HG03095 (cell line): ENCODE measurements at regions not wholly inside any gene's neighbourhood (a gene's known extent, or its start where the extent isn't known, plus 50 kb on each side); places are given as distances from the start of the nearest gene placed in this dataset.
"Not testable (repeated sequence)": the region's sequence is repeated elsewhere in the genome, so short reads cannot be mapped to it uniquely, and the experiment has no call there.

Experiments used
- ATAC-seq: cut with Tn5 transposase; IDR thresholded peaks from one replicate; pipeline ENCODE4 v1.9.1; 2021; ENCODE audit warnings: moderate library complexity; ENCODE audit not compliant: unreplicated experiment

DNA sequence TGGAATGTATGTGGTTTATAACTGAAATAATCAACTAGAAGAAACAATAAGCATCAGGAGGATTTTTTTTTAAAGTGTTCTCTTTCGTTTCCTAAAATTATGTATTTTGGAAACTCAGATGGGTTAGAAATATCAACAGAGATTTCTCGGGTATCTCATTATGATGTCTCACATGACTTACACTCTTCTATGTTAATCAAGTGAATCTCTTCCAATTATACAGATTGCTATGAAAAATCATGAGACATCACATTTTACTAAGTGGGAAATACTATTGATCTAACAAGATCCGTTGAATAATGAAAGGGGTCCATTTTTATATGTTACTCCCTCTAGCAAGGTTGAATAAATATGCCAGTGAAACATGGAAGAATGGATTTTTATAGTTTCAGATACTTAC is 54.7 kb upstream of the NRIP1 start:
- no peak for ATAC-seq

DNA sequence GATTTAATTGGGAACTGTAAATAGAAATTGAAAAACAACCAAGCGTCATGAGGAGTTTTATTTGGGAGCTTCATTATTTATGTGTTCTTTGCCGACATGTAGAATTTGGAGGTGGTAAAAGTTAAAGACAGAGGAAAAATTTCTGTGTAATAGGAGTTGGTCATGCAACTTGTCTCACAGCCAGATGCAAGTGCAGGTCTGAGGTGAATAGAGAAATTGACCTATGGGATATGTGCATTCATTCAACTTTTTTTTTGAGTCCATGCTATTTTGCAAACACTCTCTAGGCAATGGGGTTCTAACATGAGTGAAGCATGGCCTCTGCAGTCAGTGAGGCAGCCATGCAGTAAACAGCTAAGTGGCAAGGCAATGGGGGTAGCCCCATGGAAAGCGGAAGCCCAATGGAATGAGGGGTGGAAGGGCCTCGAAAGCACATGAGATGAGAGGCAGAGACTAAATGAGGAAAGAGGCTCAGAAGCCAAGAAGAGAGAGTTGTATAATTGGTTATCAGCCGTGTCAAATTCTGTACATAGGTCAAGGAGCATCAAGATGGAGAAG is 56.4 kb upstream of the NRIP1 start:
- no peak for ATAC-seq

DNA sequence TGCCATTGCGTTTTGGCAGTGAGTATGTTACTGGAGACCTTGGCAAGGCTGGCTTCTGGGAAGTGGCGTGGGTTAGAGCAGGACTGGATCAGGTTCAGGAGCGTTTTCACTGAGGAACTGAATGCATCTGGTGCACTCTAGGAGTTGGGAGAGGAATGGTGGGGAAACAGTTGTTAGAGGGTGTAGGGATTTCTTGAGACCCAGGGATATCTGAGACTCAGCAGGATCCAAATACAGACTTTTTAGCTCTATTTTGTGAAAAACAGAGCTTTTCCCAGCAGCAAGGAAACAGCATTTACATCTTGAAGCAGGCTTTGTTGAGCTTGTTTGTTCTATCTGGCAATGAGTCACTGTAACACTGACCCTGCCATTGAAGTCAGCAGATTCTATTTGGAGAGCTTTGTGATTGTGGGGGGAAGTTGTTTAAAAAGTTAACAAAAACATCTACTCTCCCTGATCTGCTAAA is 56.9 kb upstream of the NRIP1 start:
- no peak for ATAC-seq

DNA sequence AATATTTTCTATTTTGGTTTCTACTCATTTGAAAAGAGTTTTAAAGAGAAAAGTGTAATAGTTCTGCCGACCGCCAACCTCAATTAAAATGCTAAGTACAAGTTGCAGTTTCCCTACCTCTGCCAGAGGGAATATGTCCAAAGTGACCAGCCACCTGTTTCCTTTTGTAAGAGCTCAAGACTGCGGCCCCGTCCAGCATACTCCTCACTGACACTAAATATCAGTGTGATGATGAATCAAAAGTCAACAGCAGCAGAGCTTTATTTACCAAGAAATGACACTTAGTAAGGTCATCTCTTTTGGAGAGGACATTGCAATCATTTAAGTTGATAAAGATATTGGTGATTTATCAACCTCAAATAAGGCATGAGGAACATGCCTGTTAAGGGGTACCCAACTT is 57.4 kb upstream of the NRIP1 start:
- ATAC-seq = no peak

DNA sequence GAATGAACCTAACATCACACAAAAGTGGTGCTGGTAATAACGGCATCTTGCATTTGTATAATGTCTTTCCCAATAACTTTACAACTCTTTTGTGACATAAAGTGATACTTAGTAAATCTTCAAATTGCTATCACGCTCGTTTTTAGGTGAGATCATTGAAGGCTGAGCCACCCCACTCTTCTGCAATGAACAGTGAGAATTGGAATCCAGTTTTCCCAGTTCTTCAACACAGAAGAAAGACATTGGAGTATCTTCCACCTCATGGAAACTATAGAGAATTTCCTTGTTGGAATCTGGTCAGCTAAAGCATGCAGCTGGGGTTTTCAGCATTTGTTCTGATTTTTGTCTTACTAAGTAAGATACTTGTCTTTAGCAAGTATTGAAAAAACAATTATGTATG is 59.9 kb upstream of the NRIP1 start:
- ATAC-seq = no peak

DNA sequence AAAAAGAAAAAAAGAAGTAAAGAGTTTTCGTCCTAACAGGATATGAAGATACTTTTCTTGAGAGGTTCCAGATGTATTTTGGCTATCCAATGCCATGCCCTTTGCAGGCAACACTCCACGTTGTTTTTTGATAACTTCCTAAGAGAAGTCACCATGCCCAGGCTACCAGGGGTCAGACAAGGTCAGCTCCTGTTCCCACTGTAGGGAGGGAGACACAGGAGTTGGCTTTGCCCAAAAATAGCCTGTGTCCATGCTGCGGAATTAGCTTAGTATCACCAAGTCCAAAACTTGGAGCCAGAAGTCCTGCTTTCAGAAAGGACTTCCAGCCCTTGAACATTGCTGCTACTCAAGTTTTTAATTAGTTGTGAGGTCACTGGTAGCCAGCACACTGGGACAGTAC is 62.1 kb upstream of the NRIP1 start:
- no peak for ATAC-seq

DNA sequence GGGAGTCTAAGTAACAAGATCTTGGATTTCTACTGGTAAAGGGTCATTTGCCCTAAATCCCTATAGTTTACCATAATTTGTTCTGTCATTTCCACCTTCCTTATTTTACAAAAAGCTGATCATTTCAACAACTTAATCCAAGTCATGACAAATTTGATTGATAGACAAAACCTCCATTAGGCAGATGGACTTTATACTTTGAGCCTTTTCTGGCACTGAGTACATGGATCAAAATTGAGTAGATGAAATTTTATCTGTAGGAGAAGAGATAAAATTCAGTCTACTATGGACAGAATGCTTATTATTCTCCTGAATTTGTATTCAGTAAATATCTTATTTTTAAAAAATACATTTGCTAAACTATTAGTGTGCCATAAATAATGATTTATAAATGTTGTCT is 62.6 kb upstream of the NRIP1 start:
- no peak for ATAC-seq

DNA sequence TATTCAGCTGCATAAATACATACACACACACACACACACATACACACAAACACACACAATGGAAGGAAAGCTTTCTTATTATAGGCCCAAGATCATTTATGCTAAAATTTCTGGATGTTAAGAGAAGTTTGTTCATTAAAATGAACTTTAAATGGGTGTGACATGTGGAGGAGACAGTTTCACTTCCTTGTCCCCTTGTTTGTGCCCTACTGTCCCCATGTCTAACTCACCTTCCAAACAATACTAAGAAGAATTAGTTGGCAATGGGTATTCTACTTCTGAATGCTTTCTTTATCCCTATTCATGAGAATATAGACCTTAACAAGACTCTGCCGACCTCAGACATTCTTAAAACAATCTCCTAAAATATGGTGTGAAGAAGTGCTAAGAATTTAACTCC is 63.5 kb upstream of the NRIP1 start:
- no peak for ATAC-seq

DNA sequence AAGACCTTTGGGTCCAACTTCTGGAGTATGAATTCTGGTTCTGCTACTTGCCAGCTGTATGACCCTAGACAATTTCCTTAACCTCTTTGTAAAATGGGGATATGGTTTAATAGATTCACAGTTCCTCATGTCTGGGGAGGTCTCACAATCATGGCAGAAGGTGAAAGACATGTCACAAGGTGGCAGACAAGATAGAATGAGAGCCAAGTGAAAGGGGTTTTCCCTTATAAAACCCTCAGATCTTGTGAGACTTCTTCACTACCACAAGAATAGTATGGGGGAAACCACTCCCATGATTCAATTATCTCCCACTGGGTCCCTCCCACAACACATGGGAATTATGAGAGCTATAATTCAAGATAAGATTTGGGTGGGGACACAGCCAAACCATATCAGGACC is 63.9 kb upstream of the NRIP1 start:
- ATAC-seq = not testable (repeated sequence)

DNA sequence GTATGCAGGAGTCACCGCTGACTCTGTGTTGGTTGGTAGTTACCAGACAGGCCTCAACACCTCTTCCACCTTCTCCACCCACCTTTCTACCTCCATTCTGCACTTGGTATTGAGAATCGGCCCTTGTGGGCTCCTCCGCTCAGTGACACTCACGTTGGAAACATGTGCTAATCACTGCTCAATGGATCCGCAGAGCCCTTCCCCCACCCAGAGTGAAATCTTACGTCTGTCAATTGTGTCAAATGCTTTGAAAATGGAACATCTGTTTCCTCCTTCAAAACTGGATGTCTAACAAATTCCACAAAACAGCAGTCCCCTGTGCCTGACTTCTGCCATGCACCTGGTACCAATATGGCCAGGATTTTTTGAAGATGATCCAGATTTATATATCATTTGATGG is 65.5 kb upstream of the NRIP1 start:
- no peak for ATAC-seq

DNA sequence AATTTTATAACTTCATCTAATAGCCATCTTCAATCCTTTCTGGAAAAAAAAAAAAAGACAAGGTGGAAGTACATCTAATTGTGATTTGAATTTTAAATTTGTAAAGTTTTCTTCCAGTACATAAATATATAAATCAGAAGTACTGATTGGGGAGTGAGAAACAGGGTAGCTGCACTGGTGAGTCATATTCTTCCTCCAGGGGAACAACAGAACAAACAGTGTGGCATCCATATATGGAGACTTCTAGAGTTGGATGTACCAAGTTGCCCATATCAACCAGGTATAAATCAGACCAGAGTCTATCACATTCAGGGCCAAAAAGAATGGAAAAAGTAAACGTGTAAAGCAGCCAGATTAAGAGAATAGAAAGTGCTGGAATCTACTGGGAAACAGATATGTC is 66.0 kb upstream of the NRIP1 start:
- ATAC-seq = no peak

DNA sequence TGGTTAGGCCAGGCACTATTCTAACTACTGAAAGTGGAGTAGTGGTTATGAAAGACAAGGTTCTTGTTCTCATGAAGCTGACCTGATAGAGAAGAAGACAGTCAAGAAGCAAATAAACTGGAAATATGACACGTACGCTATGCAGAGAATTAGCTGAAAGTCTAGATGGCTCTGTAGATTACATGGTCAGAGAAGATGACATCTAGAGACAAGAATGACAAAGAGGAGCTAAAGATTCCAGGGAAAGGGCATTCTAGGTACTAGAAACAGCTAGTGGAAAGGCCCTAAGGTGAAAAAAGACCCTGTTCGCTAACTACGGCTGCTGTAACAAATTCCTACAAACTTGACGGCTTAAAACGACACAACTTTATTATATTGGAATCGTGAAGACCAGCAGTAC is 68.0 kb upstream of the NRIP1 start:
- ATAC-seq = no peak

DNA sequence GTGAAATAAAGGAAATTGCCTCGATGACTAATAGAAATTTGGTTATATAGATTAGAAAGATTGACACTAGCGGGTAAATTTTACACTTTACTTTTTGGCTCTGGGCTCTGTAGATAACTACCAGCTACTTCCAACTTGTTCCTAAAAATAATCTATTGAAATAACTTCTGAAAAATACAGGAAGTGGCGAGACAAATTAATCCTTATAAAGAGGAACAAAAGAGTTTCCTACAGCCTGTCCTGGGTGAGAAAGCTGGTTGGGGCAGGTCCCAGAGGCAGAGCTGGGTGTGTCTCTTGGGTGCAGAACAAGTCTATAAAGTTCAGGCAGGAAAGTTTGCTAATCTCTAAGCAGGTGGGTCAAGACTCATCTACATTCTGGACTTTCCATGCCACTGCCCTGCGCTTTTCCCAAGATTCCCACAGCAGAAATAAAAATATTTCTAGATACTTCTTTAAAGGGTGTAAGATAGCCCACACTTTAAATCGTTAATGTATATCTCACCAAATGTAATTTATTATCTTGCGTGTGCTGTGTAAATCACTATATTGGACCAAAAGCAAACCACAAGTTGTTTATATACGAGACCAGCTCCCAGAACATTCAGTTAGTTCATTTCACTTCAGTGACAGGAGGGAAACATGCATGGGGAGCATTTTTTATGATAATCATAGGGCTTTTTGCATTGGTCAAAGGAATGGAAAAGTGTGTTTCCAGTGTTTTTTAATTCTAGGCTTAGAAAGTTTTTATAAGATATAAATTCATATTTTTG is 70.1 kb upstream of the NRIP1 start:
- ATAC-seq = no peak

DNA sequence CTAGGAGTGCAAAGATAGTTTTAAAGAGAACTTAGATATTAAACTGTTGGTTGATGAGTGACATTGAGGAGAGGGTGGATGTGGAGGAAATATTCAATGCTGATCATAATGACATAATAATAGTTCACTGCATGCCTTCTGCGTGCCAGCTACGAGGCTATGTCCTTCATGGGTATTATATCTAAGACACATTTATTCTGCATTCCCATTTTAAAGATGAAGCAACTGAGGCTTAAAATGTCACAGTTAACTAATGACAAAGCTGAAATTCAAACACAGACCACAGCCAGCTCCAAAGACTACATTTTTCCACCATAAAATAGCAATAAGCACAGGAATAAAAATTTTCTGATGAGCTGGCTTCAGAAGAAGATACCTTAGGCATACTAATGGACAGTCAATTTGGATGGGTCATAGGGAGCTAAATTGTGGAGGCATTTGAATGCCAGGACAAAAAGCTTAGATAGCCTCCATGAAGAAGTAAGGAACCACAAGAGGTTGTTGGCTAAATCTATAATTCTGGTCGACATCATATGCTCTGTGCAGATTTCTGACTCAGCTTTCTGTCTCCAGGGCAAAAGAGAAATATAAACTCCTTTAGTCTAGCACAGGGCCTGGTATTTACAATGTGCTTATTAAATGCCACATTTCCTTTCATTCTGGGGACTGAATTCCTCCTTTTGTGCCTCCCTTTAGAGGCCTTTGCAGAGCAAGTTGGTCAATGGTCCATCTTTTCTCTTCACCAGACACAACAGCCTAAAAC is 71.2 kb upstream of the NRIP1 start:
- no peak for ATAC-seq

DNA sequence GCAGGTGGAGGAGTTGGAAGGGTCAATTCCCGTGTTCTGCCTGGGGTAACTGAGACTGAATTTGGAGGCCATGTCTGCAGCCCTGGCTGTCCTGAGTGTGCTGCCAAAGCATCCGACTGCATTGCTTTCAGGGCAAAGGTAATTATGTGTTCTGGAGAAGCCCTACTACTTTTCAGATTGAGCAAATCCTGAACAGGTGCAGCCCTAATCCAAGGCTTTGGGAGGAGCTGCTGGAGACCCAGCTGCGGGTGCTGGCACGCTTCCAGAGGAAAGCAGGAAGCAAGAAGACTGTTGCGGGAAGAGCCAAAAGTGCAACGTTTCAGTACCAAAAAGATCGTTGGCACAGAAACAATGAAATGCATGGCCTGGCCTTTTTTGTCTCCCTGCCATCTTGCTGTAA is 73.7 kb upstream of the NRIP1 start:
- no peak for ATAC-seq

DNA sequence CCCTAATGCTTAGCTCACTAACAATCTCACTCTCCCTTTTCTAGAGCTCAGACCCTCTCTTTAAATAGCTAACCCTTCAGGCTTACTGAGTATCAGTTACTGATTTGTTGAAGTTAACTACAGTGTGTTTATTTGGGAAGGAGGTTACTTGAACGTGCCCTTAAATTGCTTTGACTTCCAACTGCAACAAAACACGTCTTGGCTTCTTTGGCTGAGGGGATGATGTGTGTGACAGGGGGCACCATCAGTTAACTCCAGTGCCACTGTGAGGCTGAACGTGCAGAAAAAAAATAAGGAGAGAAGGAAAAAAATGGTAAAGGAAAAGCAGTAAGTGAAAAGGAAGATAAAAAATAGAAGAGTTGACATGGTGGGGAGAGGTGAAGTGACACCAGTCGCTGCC is 75.1 kb upstream of the NRIP1 start:
- ATAC-seq = no peak

DNA sequence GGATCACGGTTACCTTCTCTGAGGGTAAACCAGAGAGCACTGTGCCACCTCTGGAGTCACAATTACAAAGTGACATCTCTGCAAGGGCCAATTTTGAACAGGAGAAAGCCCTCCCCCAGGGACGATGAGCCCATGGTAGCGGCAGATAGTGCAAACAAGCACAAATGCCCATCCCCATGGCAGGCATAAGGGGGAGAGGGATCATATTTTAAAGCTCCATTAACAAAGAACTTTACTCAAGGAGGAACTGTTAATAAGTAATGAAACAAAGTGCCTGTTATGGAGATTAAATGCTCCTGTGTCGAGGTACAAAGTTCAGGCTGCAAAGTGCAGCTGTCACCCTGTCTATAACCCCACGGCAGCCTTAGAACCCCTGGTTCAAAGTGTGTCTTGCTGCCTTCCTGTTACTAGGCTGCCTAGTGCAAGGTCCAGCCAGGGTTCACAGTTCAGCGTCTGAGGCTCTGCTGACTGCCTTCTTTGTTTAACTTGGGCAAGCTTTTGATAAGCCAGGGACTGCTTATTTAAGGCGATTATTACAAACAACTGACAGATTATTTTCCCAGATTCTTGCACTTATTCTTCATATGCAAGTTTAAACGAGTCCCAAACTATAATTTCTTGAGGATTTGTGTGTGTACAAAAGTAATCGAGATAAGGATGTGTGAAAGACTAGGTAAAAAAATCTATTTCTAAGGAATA is 75.7 kb upstream of the NRIP1 start:
- no peak for ATAC-seq

DNA sequence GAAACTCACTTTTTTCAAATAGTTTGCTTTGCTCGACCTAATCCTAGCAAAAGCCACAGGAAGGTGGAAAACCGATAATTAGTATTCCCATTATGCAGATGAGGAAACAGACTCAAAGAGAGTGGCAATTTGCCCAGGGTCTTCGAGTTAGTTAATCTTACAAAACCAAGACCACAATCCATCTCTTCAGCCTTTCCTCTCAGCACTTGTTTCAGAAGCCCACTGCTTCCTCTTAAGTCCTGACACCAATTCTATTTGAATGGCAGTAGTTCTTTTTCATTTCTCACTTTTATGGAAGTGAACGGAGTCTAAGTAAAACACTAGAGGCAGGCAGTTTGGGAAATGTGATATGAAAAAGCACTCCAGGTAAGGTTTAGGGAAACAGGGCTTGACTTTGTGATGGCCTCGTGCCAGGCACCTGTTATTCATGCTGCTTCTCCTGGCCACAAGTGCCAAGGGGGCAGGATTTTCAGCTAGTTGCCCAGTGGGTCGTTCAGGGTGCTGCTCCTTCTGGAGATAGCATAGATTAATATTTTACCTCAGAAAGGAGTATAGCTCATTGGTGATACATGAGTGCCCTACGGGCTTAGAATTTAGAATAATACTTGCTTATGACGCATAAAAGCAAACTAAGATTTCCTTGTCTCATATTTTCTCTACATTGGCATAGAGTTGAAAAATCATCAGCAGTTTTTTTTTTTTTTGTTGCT is 76.6 kb upstream of the NRIP1 start:
- no peak for ATAC-seq

DNA sequence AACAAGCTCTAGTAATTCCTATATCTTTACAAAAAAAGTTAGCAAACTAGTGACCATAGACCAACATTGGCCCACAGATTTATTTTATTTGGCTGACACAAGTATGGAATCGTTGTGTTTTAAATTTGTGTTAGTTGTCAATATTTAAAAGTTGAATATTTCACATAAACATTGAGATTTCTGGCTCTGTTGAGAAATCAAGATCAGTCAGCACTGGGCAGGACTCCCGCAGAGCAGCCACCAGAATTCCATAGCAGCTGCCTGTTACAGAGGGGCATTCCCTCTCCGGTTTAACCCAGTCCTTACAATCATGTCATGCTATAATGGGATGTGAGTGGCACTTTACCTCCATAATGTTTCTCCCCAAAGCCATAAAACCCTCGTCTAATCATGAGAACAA is 79.2 kb upstream of the NRIP1 start:
- no peak for ATAC-seq

DNA sequence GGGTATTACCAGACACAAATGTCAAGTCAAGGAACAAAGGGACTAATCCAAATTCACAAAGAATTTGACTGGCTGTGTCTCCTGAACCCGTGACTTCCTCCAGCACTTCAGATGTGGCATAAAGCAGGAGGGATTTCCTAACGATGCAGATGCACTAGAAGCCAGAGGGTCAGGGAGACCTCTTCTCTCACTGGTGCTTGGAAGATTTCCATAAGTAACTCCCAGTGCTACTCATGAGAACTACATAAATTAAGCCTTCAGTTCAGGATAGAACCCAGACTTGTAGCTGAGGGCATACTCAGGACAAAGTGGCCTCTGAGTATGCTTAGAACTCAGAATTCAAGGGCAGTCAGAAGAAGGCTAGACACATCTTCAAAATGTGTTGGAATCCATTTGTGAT is 83.6 kb upstream of the NRIP1 start:
- ATAC-seq = no peak

DNA sequence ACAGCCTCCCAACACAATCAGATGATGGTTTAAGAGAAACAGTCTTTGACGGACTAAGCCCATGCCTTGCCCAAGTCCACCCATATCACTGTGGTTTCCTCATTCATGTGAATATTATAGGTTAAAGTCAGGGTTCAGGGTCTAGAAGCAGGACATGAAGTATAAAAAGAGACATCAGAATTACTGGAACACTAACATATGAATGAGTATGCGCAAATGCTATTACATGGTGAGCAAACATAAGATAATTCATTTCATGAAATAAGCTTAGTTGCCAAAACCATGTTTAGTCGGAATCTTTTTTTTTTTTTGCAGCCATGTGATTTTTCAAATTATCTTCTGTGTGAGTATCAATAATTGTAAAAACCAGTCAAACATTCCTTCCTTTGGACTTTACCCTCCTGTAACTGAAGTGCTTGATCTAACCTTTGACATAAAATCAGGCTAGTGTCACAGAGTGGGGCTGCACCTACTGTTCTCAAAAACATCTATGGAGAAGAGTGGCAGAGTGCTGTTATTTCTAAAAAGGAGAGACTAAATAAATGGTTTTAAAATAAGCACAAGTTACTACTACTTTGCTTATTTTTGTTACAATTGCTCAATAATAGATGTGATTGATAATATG is 84.9 kb upstream of the NRIP1 start:
- no peak for ATAC-seq
